ENCODE measurements at regions not wholly inside any gene's neighbourhood (a gene's known extent, or its start where the extent isn't known, plus 50 kb on each side); places are given as distances from the start of the nearest gene placed in this dataset.

DNA sequence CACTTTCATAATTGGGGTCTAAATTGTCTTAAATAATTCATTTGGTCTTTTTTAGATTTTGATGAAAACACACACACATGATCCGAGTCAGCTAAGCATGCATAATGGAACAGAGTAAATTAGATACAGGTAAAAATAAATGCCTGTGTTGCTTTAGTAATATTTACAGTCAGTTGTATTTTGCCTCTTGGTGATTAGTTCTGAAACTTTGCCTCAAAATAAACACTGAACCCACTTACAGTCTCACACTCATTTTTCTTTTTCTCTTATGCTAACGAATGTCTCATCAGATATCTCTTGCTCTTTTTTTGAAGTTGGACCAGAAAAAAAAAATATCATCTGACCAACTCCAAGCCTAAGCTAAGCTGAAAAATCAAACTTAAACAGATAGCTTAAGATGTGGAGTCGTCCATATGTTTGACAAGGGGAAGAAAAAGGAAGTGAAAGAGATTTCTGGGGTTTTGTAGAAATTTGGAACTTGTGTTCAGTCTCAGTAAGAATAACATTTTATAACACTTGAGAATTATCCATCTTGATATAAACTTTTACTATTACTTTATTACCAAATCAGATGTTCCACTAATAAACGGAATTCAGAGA lies 592.5 kb downstream of the RPL10L start:
- TF ChIP-seq, protein P1, sequence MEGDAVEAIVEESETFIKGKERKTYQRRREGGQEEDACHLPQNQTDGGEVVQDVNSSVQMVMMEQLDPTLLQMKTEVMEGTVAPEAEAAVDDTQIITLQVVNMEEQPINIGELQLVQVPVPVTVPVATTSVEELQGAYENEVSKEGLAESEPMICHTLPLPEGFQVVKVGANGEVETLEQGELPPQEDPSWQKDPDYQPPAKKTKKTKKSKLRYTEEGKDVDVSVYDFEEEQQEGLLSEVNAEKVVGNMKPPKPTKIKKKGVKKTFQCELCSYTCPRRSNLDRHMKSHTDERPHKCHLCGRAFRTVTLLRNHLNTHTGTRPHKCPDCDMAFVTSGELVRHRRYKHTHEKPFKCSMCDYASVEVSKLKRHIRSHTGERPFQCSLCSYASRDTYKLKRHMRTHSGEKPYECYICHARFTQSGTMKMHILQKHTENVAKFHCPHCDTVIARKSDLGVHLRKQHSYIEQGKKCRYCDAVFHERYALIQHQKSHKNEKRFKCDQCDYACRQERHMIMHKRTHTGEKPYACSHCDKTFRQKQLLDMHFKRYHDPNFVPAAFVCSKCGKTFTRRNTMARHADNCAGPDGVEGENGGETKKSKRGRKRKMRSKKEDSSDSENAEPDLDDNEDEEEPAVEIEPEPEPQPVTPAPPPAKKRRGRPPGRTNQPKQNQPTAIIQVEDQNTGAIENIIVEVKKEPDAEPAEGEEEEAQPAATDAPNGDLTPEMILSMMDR (conservative IDR thresholded peaks at IDR 0.05 in 1 of 2, IDR thresholded peaks at IDR 0.05 in 1 of 2; ENCODE audit: extremely low read depth in 1 of 2, insufficient read depth in 1 of 2, low read depth in 1 of 2, low read length in 2 of 2), result no peak
- no peak for TF ChIP-seq EZH2 (IDR thresholded peaks at IDR 0.05; ENCODE audit: borderline replicate concordance, low read length)

Measured in mammary epithelial cell (primary cell).